ENCODE measurements at regions not wholly inside any gene's neighbourhood (a gene's known extent, or its start where the extent isn't known, plus 50 kb on each side); places are given as distances from the start of the nearest gene placed in this dataset.

GRCh38 chr13:40444241-40444640 lies 222.2 kb downstream of the FOXO1 start:
- H3K4me3 ChIP-seq (ENCODE audit: low read length) = no peak overlapping the region
- H3K9ac ChIP-seq (ENCODE audit: low read length) = no peak overlapping the region
- H3K4me1 ChIP-seq (ENCODE audit: control insufficient read depth, low read depth, low read length) = peaks cover 4% of the 10 kb centered on the region
- H3K27ac ChIP-seq (ENCODE audit: low read length) = no peak overlapping the region
- no peaks in the 10 kb centered on the region for H3K27me3 ChIP-seq (ENCODE audit: control insufficient read depth, insufficient read depth, low read length)
- no peaks in the 10 kb centered on the region for H3K36me3 ChIP-seq (ENCODE audit: control insufficient read depth, low read depth, low read length)
- no peaks in the 10 kb centered on the region for H3K9me3 ChIP-seq (ENCODE audit: control insufficient read depth, low read depth, low read length)

- H3K9me3 ChIP-seq (ENCODE audit: control insufficient read depth, low read depth, low read length) = no peaks in the 10 kb centered on the region
- H3K4me3 ChIP-seq (ENCODE audit: low read length) = no peak overlapping the region
- H3K27ac ChIP-seq (ENCODE audit: low read length) = no peak overlapping the region
- peaks cover 4% of the 10 kb centered on the region for H3K4me1 ChIP-seq (ENCODE audit: control insufficient read depth, low read depth, low read length)
- no peaks in the 10 kb centered on the region for H3K36me3 ChIP-seq (ENCODE audit: control insufficient read depth, low read depth, low read length)
- H3K9ac ChIP-seq (ENCODE audit: low read length) = no peak overlapping the region
- no peaks in the 10 kb centered on the region for H3K27me3 ChIP-seq (ENCODE audit: control insufficient read depth, insufficient read depth, low read length)
These were observed 220.9 kb downstream of the FOXO1 start for GRCh38 chr13:40445557-40445990.

- H3K4me1 ChIP-seq (ENCODE audit: control insufficient read depth, low read depth, low read length) = peaks cover 4% of the 10 kb centered on the region
- H3K4me3 ChIP-seq (ENCODE audit: low read length) = no peak overlapping the region
- no peak overlapping the region for H3K9ac ChIP-seq (ENCODE audit: low read length)
These were observed 220.1 kb downstream of the FOXO1 start for GRCh38 chr13:40446365-40446764.

GRCh38 chr13:40447857-40448256 lies 218.6 kb downstream of the FOXO1 start:
- Histone ChIP-seq H3K27ac (ENCODE audit: low read length) (no peak overlapping the region), H3K4me3 (ENCODE audit: low read length) (no peak overlapping the region), H3K9ac (ENCODE audit: low read length) (no peak overlapping the region), H3K4me1 (ENCODE audit: control insufficient read depth, low read depth, low read length) (peaks cover 4% of the 10 kb centered on the region), H3K9me3 (ENCODE audit: control insufficient read depth, low read depth, low read length) (no peaks in the 10 kb centered on the region), H3K27me3 (ENCODE audit: control insufficient read depth, insufficient read depth, low read length) (no peaks in the 10 kb centered on the region), H3K36me3 (ENCODE audit: control insufficient read depth, low read depth, low read length) (no peaks in the 10 kb centered on the region)

More at GRCh38 chr13:40446365-40446764, 220.1 kb downstream of the FOXO1 start:
- H3K9me3 ChIP-seq (ENCODE audit: control insufficient read depth, low read depth, low read length) = no peaks in the 10 kb centered on the region
- no peaks in the 10 kb centered on the region for H3K36me3 ChIP-seq (ENCODE audit: control insufficient read depth, low read depth, low read length)
- no peak overlapping the region for H3K27ac ChIP-seq (ENCODE audit: low read length)
- no peaks in the 10 kb centered on the region for H3K27me3 ChIP-seq (ENCODE audit: control insufficient read depth, insufficient read depth, low read length)

GRCh38 chr13:40452038-40452666 lies 214.3 kb downstream of the FOXO1 start:
- H3K27ac ChIP-seq (ENCODE audit: low read length) = no peak overlapping the region
- no peaks in the 10 kb centered on the region for H3K9me3 ChIP-seq (ENCODE audit: control insufficient read depth, low read depth, low read length)
- no peak overlapping the region for H3K9ac ChIP-seq (ENCODE audit: low read length)
- no peak overlapping the region for H3K4me3 ChIP-seq (ENCODE audit: low read length)
- peaks cover 4% of the 10 kb centered on the region for H3K4me1 ChIP-seq (ENCODE audit: control insufficient read depth, low read depth, low read length)
- no peaks in the 10 kb centered on the region for H3K27me3 ChIP-seq (ENCODE audit: control insufficient read depth, insufficient read depth, low read length)
- no peaks in the 10 kb centered on the region for H3K36me3 ChIP-seq (ENCODE audit: control insufficient read depth, low read depth, low read length)

GRCh38 chr13:40452741-40453334 lies 213.6 kb downstream of the FOXO1 start:
- Histone ChIP-seq H3K27ac (ENCODE audit: low read length) (no peak overlapping the region), H3K36me3 (ENCODE audit: control insufficient read depth, low read depth, low read length) (no peaks in the 10 kb centered on the region), H3K4me1 (ENCODE audit: control insufficient read depth, low read depth, low read length) (peaks cover 2% of the 10 kb centered on the region), H3K9me3 (ENCODE audit: control insufficient read depth, low read depth, low read length) (no peaks in the 10 kb centered on the region), H3K4me3 (ENCODE audit: low read length) (no peak overlapping the region), H3K9ac (ENCODE audit: low read length) (no peak overlapping the region), H3K27me3 (ENCODE audit: control insufficient read depth, insufficient read depth, low read length) (no peaks in the 10 kb centered on the region)

GRCh38 chr13:40453351-40454021 lies 213.0 kb downstream of the FOXO1 start:
- H3K9ac ChIP-seq (ENCODE audit: low read length) = no peak overlapping the region
- no peak overlapping the region for H3K27ac ChIP-seq (ENCODE audit: low read length)
- no peak overlapping the region for H3K4me3 ChIP-seq (ENCODE audit: low read length)
- H3K27me3 ChIP-seq (ENCODE audit: control insufficient read depth, insufficient read depth, low read length) = no peaks in the 10 kb centered on the region
- H3K36me3 ChIP-seq (ENCODE audit: control insufficient read depth, low read depth, low read length) = no peaks in the 10 kb centered on the region
- no peaks in the 10 kb centered on the region for H3K4me1 ChIP-seq (ENCODE audit: control insufficient read depth, low read depth, low read length)
- no peaks in the 10 kb centered on the region for H3K9me3 ChIP-seq (ENCODE audit: control insufficient read depth, low read depth, low read length)

GRCh38 chr13:40456397-40456953 lies 210.0 kb downstream of the FOXO1 start:
- Histone ChIP-seq H3K36me3 (ENCODE audit: control insufficient read depth, low read depth, low read length) (no peaks in the 10 kb centered on the region), H3K27me3 (ENCODE audit: control insufficient read depth, insufficient read depth, low read length) (no peaks in the 10 kb centered on the region), H3K27ac (ENCODE audit: low read length) (no peak overlapping the region), H3K9ac (ENCODE audit: low read length) (no peak overlapping the region), H3K4me3 (ENCODE audit: low read length) (no peak overlapping the region), H3K9me3 (ENCODE audit: control insufficient read depth, low read depth, low read length) (no peaks in the 10 kb centered on the region), H3K4me1 (ENCODE audit: control insufficient read depth, low read depth, low read length) (no peaks in the 10 kb centered on the region)

GRCh38 chr13:40456979-40457553 lies 209.4 kb downstream of the FOXO1 start:
- Histone ChIP-seq H3K36me3 (ENCODE audit: control insufficient read depth, low read depth, low read length) (no peaks in the 10 kb centered on the region), H3K27ac (ENCODE audit: low read length) (no peak overlapping the region), H3K9me3 (ENCODE audit: control insufficient read depth, low read depth, low read length) (no peaks in the 10 kb centered on the region), H3K27me3 (ENCODE audit: control insufficient read depth, insufficient read depth, low read length) (no peaks in the 10 kb centered on the region), H3K9ac (ENCODE audit: low read length) (no peak overlapping the region), H3K4me3 (ENCODE audit: low read length) (no peak overlapping the region), H3K4me1 (ENCODE audit: control insufficient read depth, low read depth, low read length) (no peaks in the 10 kb centered on the region)

- H3K27ac ChIP-seq (ENCODE audit: low read length) = no peak overlapping the region
- no peaks in the 10 kb centered on the region for H3K27me3 ChIP-seq (ENCODE audit: control insufficient read depth, insufficient read depth, low read length)
- no peaks in the 10 kb centered on the region for H3K4me1 ChIP-seq (ENCODE audit: control insufficient read depth, low read depth, low read length)
- H3K36me3 ChIP-seq (ENCODE audit: control insufficient read depth, low read depth, low read length) = no peaks in the 10 kb centered on the region
- no peak overlapping the region for H3K4me3 ChIP-seq (ENCODE audit: low read length)
- no peak overlapping the region for H3K9ac ChIP-seq (ENCODE audit: low read length)
- H3K9me3 ChIP-seq (ENCODE audit: control insufficient read depth, low read depth, low read length) = no peaks in the 10 kb centered on the region
These were observed 208.3 kb downstream of the FOXO1 start for GRCh38 chr13:40457929-40458719.

- Histone ChIP-seq H3K27ac (ENCODE audit: low read length) (no peak overlapping the region), H3K36me3 (ENCODE audit: control insufficient read depth, low read depth, low read length) (no peaks in the 10 kb centered on the region), H3K9ac (ENCODE audit: low read length) (no peak overlapping the region), H3K9me3 (ENCODE audit: control insufficient read depth, low read depth, low read length) (no peaks in the 10 kb centered on the region), H3K27me3 (ENCODE audit: control insufficient read depth, insufficient read depth, low read length) (no peaks in the 10 kb centered on the region), H3K4me3 (ENCODE audit: low read length) (no peak overlapping the region), H3K4me1 (ENCODE audit: control insufficient read depth, low read depth, low read length) (no peaks in the 10 kb centered on the region)
These were observed 207.8 kb downstream of the FOXO1 start for GRCh38 chr13:40458720-40458990.
